22Rv1 (cell line): ENCODE measurements at regions not wholly inside any gene's neighbourhood (a gene's known extent, or its start where the extent isn't known, plus 50 kb on each side); places are given as distances from the start of the nearest gene placed in this dataset.

Source experiments
- H3K27ac ChIP-seq: fragments of 450-650 bp; 2 replicates; pipeline ENCODE4 v1.5.1; 2017
- ZFX ChIP-seq: fragments of 450-650 bp; IDR thresholded peaks from 2 replicates; pipeline ENCODE4 v1.6.1; 2017; ENCODE audit warnings: antibody characterized with exemption, borderline replicate concordance
- TF ChIP-seq, protein P1 (sequence below): fragments of 450-650 bp; IDR thresholded peaks from 2 replicates; pipeline ENCODE4 v1.5.1; 2017; ENCODE audit warnings: mild to moderate bottlenecking

DNA sequence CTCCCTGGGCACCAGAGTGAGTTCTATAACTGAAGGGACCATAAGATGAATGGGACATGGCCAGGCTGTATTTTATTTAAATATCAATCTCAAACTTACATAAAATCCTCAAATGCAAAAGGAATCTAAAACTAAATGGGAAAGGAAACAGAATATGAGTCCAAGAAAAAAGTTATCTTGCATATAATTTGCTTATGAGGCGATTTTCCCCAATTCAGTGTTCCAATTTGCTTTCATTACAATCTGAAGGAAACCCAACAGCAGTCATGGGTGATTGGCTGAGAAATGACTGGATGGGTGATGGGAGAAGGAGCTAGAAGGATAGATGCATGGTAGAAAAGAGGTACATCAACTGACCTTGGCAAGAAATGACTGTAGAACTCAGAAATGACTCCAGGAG lies 511.3 kb upstream of the TENM3 start:
- H3K27ac ChIP-seq: no peak overlapping the region
- no peak for TF ChIP-seq ZFX
- TF ChIP-seq, protein P1, sequence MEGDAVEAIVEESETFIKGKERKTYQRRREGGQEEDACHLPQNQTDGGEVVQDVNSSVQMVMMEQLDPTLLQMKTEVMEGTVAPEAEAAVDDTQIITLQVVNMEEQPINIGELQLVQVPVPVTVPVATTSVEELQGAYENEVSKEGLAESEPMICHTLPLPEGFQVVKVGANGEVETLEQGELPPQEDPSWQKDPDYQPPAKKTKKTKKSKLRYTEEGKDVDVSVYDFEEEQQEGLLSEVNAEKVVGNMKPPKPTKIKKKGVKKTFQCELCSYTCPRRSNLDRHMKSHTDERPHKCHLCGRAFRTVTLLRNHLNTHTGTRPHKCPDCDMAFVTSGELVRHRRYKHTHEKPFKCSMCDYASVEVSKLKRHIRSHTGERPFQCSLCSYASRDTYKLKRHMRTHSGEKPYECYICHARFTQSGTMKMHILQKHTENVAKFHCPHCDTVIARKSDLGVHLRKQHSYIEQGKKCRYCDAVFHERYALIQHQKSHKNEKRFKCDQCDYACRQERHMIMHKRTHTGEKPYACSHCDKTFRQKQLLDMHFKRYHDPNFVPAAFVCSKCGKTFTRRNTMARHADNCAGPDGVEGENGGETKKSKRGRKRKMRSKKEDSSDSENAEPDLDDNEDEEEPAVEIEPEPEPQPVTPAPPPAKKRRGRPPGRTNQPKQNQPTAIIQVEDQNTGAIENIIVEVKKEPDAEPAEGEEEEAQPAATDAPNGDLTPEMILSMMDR: no peak

DNA sequence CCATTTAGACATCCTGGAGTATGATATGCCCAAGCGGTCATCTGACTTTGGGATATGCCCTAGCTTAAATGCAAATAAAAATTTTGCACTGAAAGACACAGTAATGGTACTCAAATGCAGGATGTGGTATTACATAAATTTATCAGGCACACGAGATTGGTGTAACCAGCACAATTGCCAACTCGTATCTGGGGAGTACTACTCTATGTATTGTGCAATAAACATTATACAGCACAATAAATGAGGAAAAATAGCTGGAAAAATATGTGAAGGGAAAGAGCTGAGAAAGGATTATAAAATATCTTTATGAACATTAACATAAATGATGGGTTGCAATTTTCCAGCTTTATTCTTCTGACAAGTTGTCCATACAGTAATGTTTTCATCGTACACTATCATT lies 505.5 kb upstream of the TENM3 start:
- TF ChIP-seq, protein P1: no peak
- TF ChIP-seq ZFX: no peak
- H3K27ac ChIP-seq: no peak overlapping the region

DNA sequence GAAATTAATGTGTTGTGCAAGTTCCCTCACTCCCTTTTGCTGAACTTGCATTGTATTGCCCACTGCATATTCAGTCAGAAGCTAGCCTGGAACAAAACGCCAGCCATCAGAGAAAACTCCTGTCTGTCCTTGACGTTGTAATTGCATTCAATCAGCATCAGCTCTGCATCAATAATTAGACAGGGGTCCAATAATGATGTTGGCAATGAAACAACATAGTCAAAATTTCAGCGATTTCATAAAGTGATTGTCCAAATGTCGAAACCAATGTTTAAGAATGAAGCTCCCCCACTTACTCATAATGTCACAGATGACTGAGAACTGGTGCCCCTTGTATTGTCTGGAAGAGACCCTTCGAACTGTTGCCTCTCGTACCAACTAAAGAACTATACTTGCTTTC lies 504.2 kb upstream of the TENM3 start:
- TF ChIP-seq ZFX: no peak
- TF ChIP-seq, protein P1: no peak
- no peak overlapping the region for H3K27ac ChIP-seq

DNA sequence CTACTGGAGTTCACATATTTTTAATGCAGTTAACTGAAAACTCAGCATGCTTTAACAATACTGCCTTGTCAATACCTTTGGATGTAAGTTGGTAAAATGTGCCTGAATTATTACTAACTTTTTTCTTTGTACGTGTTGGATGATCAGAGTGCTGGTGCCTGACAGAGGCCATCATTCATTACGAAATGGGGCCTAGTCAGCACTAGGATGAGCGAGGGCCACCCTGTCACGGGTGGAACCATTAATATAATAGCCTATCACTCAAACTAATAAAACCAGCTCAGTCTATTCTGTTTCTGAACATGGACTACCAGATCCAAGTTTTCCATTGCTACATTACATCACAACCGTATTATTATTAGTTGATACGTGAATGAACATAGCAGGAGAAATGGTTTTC lies 501.7 kb upstream of the TENM3 start:
- TF ChIP-seq, protein P1: no peak
- no peak for TF ChIP-seq ZFX
- no peak overlapping the region for H3K27ac ChIP-seq

DNA sequence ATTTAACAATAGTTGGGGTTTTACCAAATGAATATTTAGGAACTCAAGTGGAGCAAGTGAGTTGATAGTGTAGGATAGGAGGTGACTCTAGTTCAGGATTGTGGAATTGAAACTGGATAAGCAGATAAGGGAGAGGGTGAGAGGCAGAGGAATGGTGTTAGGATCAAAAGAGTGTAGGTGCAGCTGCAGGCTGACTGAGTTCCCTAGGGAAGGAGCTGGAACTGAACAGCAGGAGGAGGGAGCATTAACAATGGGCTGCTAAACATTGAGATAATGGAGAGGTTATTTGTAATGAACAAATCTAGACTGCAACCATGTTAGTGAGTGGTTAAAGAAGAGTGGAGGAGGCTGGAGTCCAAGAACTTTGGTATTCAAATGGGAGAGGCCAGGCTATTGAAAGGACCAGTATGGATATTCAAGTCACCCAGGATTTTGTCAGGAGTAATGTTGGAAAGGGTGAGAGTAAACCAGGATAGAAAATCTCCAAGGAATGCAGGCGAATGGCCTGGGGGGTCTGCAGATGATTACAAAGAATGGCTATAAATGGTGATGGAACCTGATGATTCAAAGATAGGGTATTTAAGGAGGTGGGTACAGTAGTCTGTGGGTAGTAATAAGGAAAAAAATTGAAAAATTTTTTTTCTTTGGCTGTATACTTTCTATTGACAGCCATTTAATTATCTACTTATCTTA lies 497.1 kb upstream of the TENM3 start:
- no peak overlapping the region for H3K27ac ChIP-seq
- TF ChIP-seq ZFX: no peak
- TF ChIP-seq, protein P1: no peak

DNA sequence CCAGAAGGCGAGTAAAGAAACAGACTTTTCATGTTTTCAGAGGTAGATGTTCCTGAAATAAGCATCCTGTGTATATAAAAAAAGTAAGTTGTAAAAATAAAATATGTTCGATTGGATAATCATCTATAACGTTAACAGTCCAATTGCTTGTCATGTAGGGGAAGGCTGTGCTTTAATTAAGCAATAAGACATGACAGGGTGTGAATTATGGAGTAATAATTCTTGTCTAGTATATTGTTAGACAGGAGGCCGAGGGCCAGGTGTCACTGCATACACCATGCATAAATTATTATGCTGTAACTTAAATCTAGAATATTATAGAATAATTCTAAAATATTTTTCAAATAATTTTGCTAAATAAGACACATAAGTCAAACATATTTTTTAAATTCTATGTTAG lies 494.6 kb upstream of the TENM3 start:
- TF ChIP-seq, protein P1: no peak
- no peak for TF ChIP-seq ZFX
- H3K27ac ChIP-seq: no peak overlapping the region

DNA sequence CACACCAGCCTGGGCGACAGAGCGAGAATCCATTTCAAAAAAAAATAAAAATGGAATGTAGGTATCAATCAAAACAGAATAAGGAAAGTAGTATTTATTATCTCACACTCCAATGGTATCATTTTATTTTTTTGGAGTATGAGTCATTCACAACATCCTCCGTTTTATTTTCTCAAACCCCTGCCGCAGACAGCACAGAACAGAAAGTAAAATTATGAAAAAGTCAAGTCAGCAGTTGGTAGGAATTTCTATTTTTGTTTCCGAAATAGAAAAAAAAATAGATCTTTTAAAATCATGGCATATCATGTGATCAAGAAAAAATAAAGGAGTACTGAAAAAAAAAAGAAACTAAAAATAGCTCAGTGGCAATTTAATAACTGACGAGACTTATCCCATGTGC lies 490.7 kb upstream of the TENM3 start:
- H3K27ac ChIP-seq: no peak overlapping the region
- TF ChIP-seq, protein P1: no peak
- no peak for TF ChIP-seq ZFX
